Upper lobe of left lung (tissue), 4 donors: ENCODE measurements at regions not wholly inside any gene's neighbourhood (a gene's known extent, or its start where the extent isn't known, plus 50 kb on each side); places are given as distances from the start of the nearest gene placed in this dataset.

Source experiments
- POLR2A ChIP-seq, 4 donors: fragments of 450-650 bp; IDR thresholded peaks; one replicate each; pipeline ENCODE4 v1.5.1; 2016 to 2017; ENCODE audit warnings: antibody characterized with exemption in 4 of 4, mild to moderate bottlenecking in 2 of 4
- POLR2AphosphoS5 ChIP-seq, 2 donors: sonication (generic); formaldehyde crosslinking; IDR thresholded peaks; one replicate each; pipeline ENCODE4 v1.5.1; 2017; ENCODE audit warnings: antibody characterized with exemption in 2 of 2
- TF ChIP-seq, protein P1 (sequence below), 6 experiments: fragments of 450-650 bp in 4 of 6; fragments of 200-600 bp in 2 of 6; sonication (generic) in 2 of 6; IDR thresholded peaks; one replicate each; pipeline ENCODE4 v1.5.1; 2016 to 2019; ENCODE audit warnings: antibody characterized with exemption in 6 of 6

DNA sequence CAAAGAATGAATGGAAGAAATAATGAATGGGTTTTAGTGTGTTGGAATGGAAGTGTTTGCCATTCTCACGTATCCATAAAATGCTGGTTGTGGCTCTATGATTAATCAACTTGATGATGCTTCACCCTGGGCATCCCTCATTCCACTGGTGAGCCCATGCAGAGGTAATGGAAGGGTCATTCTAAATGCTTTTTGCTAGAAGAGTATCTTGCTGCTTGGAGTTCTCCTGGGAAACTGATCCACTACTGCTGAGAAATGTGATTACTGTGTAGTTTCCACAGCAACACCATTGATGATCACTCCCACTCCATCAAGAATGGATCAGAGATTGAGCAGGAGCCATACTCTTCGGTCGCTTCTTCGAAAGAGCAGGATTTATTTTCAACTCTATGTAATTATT, 101.6 kb downstream of the ARL5B start:
- TF ChIP-seq, protein P1, sequence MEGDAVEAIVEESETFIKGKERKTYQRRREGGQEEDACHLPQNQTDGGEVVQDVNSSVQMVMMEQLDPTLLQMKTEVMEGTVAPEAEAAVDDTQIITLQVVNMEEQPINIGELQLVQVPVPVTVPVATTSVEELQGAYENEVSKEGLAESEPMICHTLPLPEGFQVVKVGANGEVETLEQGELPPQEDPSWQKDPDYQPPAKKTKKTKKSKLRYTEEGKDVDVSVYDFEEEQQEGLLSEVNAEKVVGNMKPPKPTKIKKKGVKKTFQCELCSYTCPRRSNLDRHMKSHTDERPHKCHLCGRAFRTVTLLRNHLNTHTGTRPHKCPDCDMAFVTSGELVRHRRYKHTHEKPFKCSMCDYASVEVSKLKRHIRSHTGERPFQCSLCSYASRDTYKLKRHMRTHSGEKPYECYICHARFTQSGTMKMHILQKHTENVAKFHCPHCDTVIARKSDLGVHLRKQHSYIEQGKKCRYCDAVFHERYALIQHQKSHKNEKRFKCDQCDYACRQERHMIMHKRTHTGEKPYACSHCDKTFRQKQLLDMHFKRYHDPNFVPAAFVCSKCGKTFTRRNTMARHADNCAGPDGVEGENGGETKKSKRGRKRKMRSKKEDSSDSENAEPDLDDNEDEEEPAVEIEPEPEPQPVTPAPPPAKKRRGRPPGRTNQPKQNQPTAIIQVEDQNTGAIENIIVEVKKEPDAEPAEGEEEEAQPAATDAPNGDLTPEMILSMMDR (IDR thresholded peaks at IDR 0.05): no peak
- no peak for TF ChIP-seq POLR2A (IDR thresholded peaks at IDR 0.05)
- TF ChIP-seq POLR2AphosphoS5 (IDR thresholded peaks at IDR 0.05): no peak
